Smooth muscle cell (in vitro differentiated cells): ENCODE measurements at regions not wholly inside any gene's neighbourhood (a gene's known extent, or its start where the extent isn't known, plus 50 kb on each side); places are given as distances from the start of the nearest gene placed in this dataset.

ENCODE experiments used
- DNase-seq: peaks from one replicate; lab custom pipeline; 2025; ENCODE audit not compliant: unreplicated experiment; lab: John Stamatoyannopoulos, UW
- H2AFZ ChIP-seq: fragments of 200-600 bp; sonication (generic); 2 replicates; pipeline ENCODE4 v1.6.0; 2016; ENCODE audit warnings: antibody characterized with exemption, low read depth, mild to moderate bottlenecking
- H3F3A ChIP-seq: fragments of 200-600 bp; sonication (generic); 2 replicates; pipeline ENCODE4 v1.6.0; 2017; ENCODE audit warnings: antibody characterized with exemption, low read depth
- H3K27ac ChIP-seq: fragments of 200-600 bp; sonication (generic); 2 replicates; pipeline ENCODE4 v1.5.1; 2016; ENCODE audit warnings: low read depth, mild to moderate bottlenecking
- H3K27me3 ChIP-seq: fragments of 200-600 bp; sonication (generic); 2 replicates; pipeline ENCODE4 v1.6.1; 2016; ENCODE audit warnings: low read depth, mild to moderate bottlenecking
- H3K36me3 ChIP-seq: fragments of 200-600 bp; sonication (generic); 2 replicates; pipeline ENCODE4 v1.5.1; 2016; ENCODE audit warnings: low read depth
- H3K4me1 ChIP-seq: fragments of 200-600 bp; sonication (generic); 2 replicates; pipeline ENCODE4 v1.5.1; 2016; ENCODE audit warnings: low read depth
- H3K4me2 ChIP-seq: fragments of 200-600 bp; sonication (generic); 2 replicates; pipeline ENCODE4 v1.6.0; 2016; ENCODE audit warnings: mild to moderate bottlenecking
- H3K4me3 ChIP-seq: fragments of 200-600 bp; sonication (generic); 2 replicates; pipeline ENCODE4 v1.5.1; 2016; ENCODE audit warnings: mild to moderate bottlenecking
- H3K79me2 ChIP-seq: fragments of 200-600 bp; sonication (generic); 2 replicates; pipeline ENCODE4 v1.6.0; 2016; ENCODE audit warnings: low read depth, mild to moderate bottlenecking
- H3K9ac ChIP-seq: fragments of 200-600 bp; sonication (generic); 2 replicates; pipeline ENCODE4 v1.6.0; 2016; ENCODE audit warnings: low read depth
- H3K9me3 ChIP-seq: fragments of 200-600 bp; sonication (generic); replicated peaks from 2 replicates; pipeline ENCODE4 v1.5.1; 2016; ENCODE audit warnings: low read depth
- H4K20me1 ChIP-seq: fragments of 200-600 bp; sonication (generic); 2 replicates; pipeline ENCODE4 v1.6.0; 2016; ENCODE audit warnings: low read depth
- WGBS: methylation state at CpG from one replicate; pipeline ENCODE4 v1.1.7; 2016; ENCODE audit warnings: low lambda C conversion rate; 5-methylcytosine and 5-hydroxymethylcytosine counted together
- TF ChIP-seq, protein P1 (sequence below): fragments of 200-600 bp; sonication (generic); IDR thresholded peaks from 2 replicates; pipeline ENCODE4 v1.5.1; 2017; ENCODE audit warnings: borderline replicate concordance, mild to moderate bottlenecking, antibody characterized with exemption; ENCODE audit not compliant: insufficient read depth, poor library complexity, severe bottlenecking

- no peak overlapping the region for H2AFZ ChIP-seq
- TF ChIP-seq, protein P1, sequence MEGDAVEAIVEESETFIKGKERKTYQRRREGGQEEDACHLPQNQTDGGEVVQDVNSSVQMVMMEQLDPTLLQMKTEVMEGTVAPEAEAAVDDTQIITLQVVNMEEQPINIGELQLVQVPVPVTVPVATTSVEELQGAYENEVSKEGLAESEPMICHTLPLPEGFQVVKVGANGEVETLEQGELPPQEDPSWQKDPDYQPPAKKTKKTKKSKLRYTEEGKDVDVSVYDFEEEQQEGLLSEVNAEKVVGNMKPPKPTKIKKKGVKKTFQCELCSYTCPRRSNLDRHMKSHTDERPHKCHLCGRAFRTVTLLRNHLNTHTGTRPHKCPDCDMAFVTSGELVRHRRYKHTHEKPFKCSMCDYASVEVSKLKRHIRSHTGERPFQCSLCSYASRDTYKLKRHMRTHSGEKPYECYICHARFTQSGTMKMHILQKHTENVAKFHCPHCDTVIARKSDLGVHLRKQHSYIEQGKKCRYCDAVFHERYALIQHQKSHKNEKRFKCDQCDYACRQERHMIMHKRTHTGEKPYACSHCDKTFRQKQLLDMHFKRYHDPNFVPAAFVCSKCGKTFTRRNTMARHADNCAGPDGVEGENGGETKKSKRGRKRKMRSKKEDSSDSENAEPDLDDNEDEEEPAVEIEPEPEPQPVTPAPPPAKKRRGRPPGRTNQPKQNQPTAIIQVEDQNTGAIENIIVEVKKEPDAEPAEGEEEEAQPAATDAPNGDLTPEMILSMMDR: no peak
- no peaks in the 10 kb centered on the region for H3F3A ChIP-seq
- no peaks in the 10 kb centered on the region for H3K4me1 ChIP-seq
- no peak for DNase-seq
- no peaks in the 10 kb centered on the region for H3K9me3 ChIP-seq
- no peak overlapping the region for H3K27ac ChIP-seq
- H3K27me3 ChIP-seq: no peaks in the 10 kb centered on the region
- H4K20me1 ChIP-seq: no peaks in the 10 kb centered on the region
- H3K4me3 ChIP-seq: no peak overlapping the region
- H3K9ac ChIP-seq: no peak overlapping the region
- no peaks in the 10 kb centered on the region for H3K79me2 ChIP-seq
- no peaks in the 10 kb centered on the region for H3K36me3 ChIP-seq
- H3K4me2 ChIP-seq: no peak overlapping the region
- 94% methylated on average over 1 of the region's 1 CpG for WGBS
Measured at GRCh38 chr12:19804737-19805136, 365.4 kb downstream of the AEBP2 start.

DNA sequence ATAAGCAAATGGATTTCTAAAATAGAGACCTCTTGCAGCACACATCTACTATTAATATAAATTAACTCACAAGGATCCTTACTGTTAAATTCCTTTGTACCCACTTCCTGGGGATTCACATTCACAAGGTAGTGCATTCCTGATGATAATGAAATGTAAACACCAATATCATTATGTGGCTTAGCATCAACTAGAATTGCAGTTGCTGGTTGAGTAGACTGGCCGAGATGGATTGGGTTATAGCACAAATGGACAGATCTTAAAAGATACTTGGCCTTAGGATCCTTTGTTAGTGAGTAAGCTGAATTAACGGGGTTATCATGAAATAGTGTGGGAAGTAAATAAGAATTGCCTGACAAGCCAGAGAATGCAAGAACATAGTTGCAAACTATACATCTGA is 369.1 kb downstream of the AEBP2 start:
- H3K79me2 ChIP-seq: no peaks in the 10 kb centered on the region
- no peak overlapping the region for H3K9ac ChIP-seq
- no peaks in the 10 kb centered on the region for H3K27me3 ChIP-seq
- H3K4me2 ChIP-seq: no peak overlapping the region
- no peaks in the 10 kb centered on the region for H3F3A ChIP-seq
- no peaks in the 10 kb centered on the region for H3K9me3 ChIP-seq
- H3K4me1 ChIP-seq: no peaks in the 10 kb centered on the region
- H3K4me3 ChIP-seq: no peak overlapping the region
- no peak overlapping the region for H3K27ac ChIP-seq
- no peak for DNase-seq
- no peaks in the 10 kb centered on the region for H3K36me3 ChIP-seq
- no peak overlapping the region for H2AFZ ChIP-seq
- 87% methylated on average over 2 of the region's 2 CpGs for WGBS
- TF ChIP-seq, protein P1: no peak
- H4K20me1 ChIP-seq: no peaks in the 10 kb centered on the region

DNA sequence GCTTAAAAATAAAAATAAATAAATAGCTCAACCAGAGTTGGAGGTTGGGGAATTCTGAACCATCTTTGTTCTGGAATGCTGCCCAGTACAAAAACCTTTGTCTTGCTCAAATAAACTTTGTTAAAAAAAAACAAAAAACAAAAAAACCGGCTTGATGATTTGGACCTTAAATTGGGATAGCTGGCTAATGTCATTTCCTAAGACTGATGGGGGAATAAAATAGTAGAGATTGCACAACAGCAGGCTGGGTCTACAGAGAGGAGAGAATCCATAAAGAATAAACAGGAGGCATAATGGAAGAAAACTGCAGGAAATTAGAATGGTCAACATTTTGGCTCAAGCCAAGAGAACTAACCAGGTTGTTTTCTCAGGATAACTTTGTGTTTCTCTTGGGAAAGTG is 370.9 kb downstream of the AEBP2 start:
- Histone ChIP-seq H3K36me3 (no peaks in the 10 kb centered on the region), H3K4me3 (no peak overlapping the region), H3K4me2 (no peak overlapping the region), H4K20me1 (no peaks in the 10 kb centered on the region), H3K4me1 (no peaks in the 10 kb centered on the region), H3F3A (no peaks in the 10 kb centered on the region), H3K27me3 (no peaks in the 10 kb centered on the region), H3K79me2 (no peaks in the 10 kb centered on the region), H3K27ac (no peak overlapping the region), H3K9ac (no peak overlapping the region), H2AFZ (no peak overlapping the region), H3K9me3 (no peaks in the 10 kb centered on the region)
- DNase-seq: no peak
- 95% methylated on average over 1 of the region's 1 CpG for WGBS
- TF ChIP-seq, protein P1: no peak

GRCh38 chr12:19811922-19812321 is 372.6 kb downstream of the AEBP2 start:
- no peak for DNase-seq
- Histone ChIP-seq H3K27me3 (no peaks in the 10 kb centered on the region), H2AFZ (no peak overlapping the region), H4K20me1 (no peaks in the 10 kb centered on the region), H3K4me1 (no peaks in the 10 kb centered on the region), H3K4me2 (no peak overlapping the region), H3K9ac (no peak overlapping the region), H3K79me2 (no peaks in the 10 kb centered on the region), H3K36me3 (no peaks in the 10 kb centered on the region), H3K4me3 (no peak overlapping the region), H3F3A (no peaks in the 10 kb centered on the region), H3K27ac (no peak overlapping the region), H3K9me3 (no peaks in the 10 kb centered on the region)
- WGBS: 87% methylated on average over 3 of the region's 3 CpGs
- TF ChIP-seq, protein P1: no peak
